Prostate gland (tissue), 2 donors: ENCODE measurements at regions not wholly inside any gene's neighbourhood (a gene's known extent, or its start where the extent isn't known, plus 50 kb on each side); places are given as distances from the start of the nearest gene placed in this dataset.

Source experiments
- DNase-seq: peaks from one replicate; pipeline ENCODE4 v3.0.0-alpha.2; 2019; ENCODE audit warnings: low spot score
- H3K27ac ChIP-seq, 2 donors: fragments of 200-600 bp; sonication (generic); 2 replicates each; pipeline ENCODE4 v1.5.1; 2017 to 2019
- H3K27me3 ChIP-seq: fragments of 200-600 bp; sonication (generic); replicated peaks from 2 replicates; pipeline ENCODE4 v1.5.1; 2019; ENCODE audit not compliant: insufficient read depth
- H3K36me3 ChIP-seq, 2 donors: fragments of 200-600 bp; sonication (generic); 1 replicate in 1 of 2; 2 replicates in 1 of 2; pipeline versions ENCODE4 v1.5.1 to v1.8.1; 2017 to 2019
- H3K4me1 ChIP-seq: fragments of 200-600 bp; sonication (generic); replicated peaks from 2 replicates; pipeline ENCODE4 v1.5.1; 2019
- H3K4me3 ChIP-seq, 2 donors: fragments of 200-600 bp; sonication (generic); 2 replicates each; pipeline ENCODE4 v1.5.1; 2017 to 2019
- H3K9me3 ChIP-seq: fragments of 200-600 bp; sonication (generic); 2 replicates; pipeline ENCODE4 v1.5.1; 2017
- POLR2A ChIP-seq: fragments of 450-650 bp; IDR thresholded peaks from one replicate; pipeline ENCODE4 v1.6.1; 2016; ENCODE audit warnings: antibody characterized with exemption, mild to moderate bottlenecking
- POLR2AphosphoS5 ChIP-seq: sonication (generic); formaldehyde crosslinking; IDR thresholded peaks from one replicate; pipeline ENCODE4 v1.6.1; 2017; ENCODE audit warnings: antibody characterized with exemption
- WGBS: methylation state at CpG from one replicate; pipeline ENCODE4 v1.1.5; 2018; 5-methylcytosine and 5-hydroxymethylcytosine counted together
- intact Hi-C: fragments of 100-400 bp; cut with DNase I; formaldehyde crosslinking; loops from one replicate; pipeline ENCODE4 v1.14.2; 2022
- TF ChIP-seq, protein P1 (sequence below), 4 experiments: fragments of 200-600 bp in 2 of 4; fragments of 450-650 bp in 2 of 4; sonication (generic) in 2 of 4; IDR thresholded peaks; 1 replicate in 3 of 4; 2 replicates in 1 of 4; pipeline ENCODE4 v1.5.1; 2016 to 2019; ENCODE audit warnings: antibody characterized with exemption in 4 of 4, mild to moderate bottlenecking in 2 of 4, moderate library complexity in 2 of 4

GRCh38 chr7:12827219-12827821 is 139.9 kb downstream of the ARL4A start:
- H3K27ac ChIP-seq, result no peak overlapping the region
- no peak for DNase-seq
- intact Hi-C loops, result no loop called here
- H3K36me3 ChIP-seq, result no peaks in the 10 kb centered on the region
- TF ChIP-seq POLR2AphosphoS5, result no peak
- no peak for TF ChIP-seq POLR2A
- TF ChIP-seq, protein P1, sequence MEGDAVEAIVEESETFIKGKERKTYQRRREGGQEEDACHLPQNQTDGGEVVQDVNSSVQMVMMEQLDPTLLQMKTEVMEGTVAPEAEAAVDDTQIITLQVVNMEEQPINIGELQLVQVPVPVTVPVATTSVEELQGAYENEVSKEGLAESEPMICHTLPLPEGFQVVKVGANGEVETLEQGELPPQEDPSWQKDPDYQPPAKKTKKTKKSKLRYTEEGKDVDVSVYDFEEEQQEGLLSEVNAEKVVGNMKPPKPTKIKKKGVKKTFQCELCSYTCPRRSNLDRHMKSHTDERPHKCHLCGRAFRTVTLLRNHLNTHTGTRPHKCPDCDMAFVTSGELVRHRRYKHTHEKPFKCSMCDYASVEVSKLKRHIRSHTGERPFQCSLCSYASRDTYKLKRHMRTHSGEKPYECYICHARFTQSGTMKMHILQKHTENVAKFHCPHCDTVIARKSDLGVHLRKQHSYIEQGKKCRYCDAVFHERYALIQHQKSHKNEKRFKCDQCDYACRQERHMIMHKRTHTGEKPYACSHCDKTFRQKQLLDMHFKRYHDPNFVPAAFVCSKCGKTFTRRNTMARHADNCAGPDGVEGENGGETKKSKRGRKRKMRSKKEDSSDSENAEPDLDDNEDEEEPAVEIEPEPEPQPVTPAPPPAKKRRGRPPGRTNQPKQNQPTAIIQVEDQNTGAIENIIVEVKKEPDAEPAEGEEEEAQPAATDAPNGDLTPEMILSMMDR (IDR thresholded peaks at IDR 0.05), result no peak
- 63% methylated on average over 4 of the region's 4 CpGs for WGBS
- H3K4me1 ChIP-seq, result no peaks in the 10 kb centered on the region
- H3K9me3 ChIP-seq, result no peaks in the 10 kb centered on the region
- H3K4me3 ChIP-seq, result no peak overlapping the region
- H3K27me3 ChIP-seq, result no peaks in the 10 kb centered on the region

DNA sequence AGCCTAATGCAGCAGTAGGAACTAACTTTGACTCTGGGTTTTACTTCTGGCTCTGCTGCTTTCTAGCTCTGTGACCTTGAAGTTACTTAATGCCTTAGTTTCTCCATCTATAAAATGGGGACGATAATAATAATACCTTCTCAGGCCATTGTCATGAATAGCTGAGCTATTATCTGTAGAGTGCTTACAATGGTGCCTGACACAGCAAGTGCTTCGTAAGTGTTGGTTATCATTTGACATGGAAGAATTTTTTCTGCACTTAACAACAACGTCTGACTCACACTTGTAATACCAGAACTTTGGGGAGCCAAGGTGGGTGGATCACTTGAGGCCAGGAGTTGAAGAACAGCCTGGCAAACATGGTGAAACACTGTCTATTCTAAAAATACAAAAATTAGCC is 140.5 kb downstream of the ARL4A start:
- Histone ChIP-seq H3K4me3 (no peak overlapping the region), H3K9me3 (no peaks in the 10 kb centered on the region), H3K27me3 (no peaks in the 10 kb centered on the region), H3K4me1 (no peaks in the 10 kb centered on the region), H3K36me3 (no peaks in the 10 kb centered on the region), H3K27ac (no peak overlapping the region)
- TF ChIP-seq POLR2A (no peak), POLR2AphosphoS5 (no peak)
- TF ChIP-seq, protein P1 (IDR thresholded peaks at IDR 0.05), result no peak
- DNase-seq, result no peak
- WGBS, result 73% methylated on average over 3 of the region's 3 CpGs
- intact Hi-C loops, result no loop called here

DNA sequence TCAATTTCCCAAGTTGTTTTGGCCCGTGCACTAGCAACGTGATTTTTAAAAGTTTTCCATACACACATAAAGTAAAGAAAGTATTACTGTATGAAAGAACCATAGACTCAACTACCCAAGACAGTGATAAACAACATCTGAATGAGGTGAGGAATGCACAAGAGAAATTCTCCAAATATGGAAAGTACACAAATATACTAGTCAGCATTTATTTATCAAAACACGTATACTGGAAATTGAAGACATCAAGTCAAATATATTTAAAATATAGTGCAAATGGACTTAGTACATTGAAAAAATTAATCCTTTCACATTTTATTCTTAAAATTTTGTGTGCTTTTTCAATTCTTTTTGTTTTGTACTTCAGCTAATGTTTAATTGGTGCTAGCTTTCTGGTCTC is 143.6 kb downstream of the ARL4A start:
- Histone ChIP-seq H3K36me3 (no peaks in the 10 kb centered on the region), H3K4me3 (no peak overlapping the region), H3K4me1 (no peaks in the 10 kb centered on the region), H3K27ac (no peak overlapping the region), H3K27me3 (no peaks in the 10 kb centered on the region), H3K9me3 (no peaks in the 10 kb centered on the region)
- intact Hi-C loops, result no loop called here
- 49% methylated on average over 3 of the region's 3 CpGs for WGBS
- no peak for DNase-seq
- TF ChIP-seq POLR2AphosphoS5, result no peak
- TF ChIP-seq, protein P1 (IDR thresholded peaks at IDR 0.05), result no peak

- DNase-seq, result no peak
- 93% methylated on average over 2 of the region's 2 CpGs for WGBS
- Histone ChIP-seq H3K9me3 (no peaks in the 10 kb centered on the region), H3K36me3 (no peaks in the 10 kb centered on the region), H3K4me3 (no peak overlapping the region), H3K27me3 (no peaks in the 10 kb centered on the region), H3K4me1 (no peaks in the 10 kb centered on the region), H3K27ac (no peak overlapping the region)
- intact Hi-C loops, result no loop called here
- TF ChIP-seq POLR2AphosphoS5, result no peak
Observed at GRCh38 chr7:12833829-12834228, 146.4 kb downstream of the ARL4A start.

DNA sequence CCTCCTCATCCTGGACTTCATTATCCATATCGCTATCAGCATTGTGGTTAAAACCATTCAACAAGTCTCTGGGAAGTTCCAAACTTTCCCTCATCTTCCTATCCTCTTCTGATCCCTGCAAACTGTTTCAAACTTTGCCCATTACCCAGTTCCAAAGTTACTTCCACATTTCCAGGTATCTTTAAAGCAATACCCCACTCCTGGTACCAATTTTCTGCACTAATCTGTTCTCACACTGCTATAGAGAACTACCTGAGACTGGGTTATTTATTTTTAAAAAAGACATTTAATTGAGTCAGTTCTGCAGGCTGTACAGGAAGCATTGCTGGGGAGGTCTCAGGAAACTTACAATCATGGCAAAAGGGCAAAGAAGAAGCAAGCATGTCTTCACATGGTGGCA is 147.3 kb downstream of the ARL4A start:
- H3K4me1 ChIP-seq, result no peaks in the 10 kb centered on the region
- no peaks in the 10 kb centered on the region for H3K36me3 ChIP-seq
- no peak for DNase-seq
- no peak overlapping the region for H3K27ac ChIP-seq
- no peaks in the 10 kb centered on the region for H3K27me3 ChIP-seq
- no peak overlapping the region for H3K4me3 ChIP-seq
- H3K9me3 ChIP-seq, result no peaks in the 10 kb centered on the region
- WGBS, result 97% methylated on average over 1 of the region's 1 CpG
- intact Hi-C loops, result no loop called here
- TF ChIP-seq, protein P1 (IDR thresholded peaks at IDR 0.05), result no peak
- TF ChIP-seq POLR2A, result no peak
- TF ChIP-seq POLR2AphosphoS5, result no peak
